NCI-H226 (cell line): ENCODE measurements at regions not wholly inside any gene's neighbourhood (a gene's known extent, or its start where the extent isn't known, plus 50 kb on each side); places are given as distances from the start of the nearest gene placed in this dataset.

Experiments
- DNase-seq: peaks from one replicate; pipeline ENCODE4 v3.0.0-alpha.2; 2015

DNA sequence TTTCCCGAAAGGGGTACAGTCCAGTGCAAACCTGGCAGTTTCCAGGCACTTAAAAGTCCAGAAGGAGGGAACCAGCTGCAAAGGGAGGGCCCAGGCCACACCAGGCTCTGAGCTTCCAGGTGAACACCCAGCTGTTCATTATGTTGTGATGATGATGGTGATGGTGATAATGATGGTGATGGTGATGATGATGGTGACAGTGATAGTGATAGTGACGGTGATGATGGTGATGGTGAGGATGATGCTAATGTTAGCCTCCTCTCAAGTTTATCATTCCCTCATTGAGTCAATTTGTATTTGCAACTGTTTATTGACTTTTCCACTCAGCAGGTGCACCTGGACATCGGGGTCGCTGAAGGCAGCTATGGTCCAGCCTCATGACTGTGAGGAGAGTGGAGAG lies 199.4 kb upstream of the ID2 start:
- DNase-seq: no peak

DNA sequence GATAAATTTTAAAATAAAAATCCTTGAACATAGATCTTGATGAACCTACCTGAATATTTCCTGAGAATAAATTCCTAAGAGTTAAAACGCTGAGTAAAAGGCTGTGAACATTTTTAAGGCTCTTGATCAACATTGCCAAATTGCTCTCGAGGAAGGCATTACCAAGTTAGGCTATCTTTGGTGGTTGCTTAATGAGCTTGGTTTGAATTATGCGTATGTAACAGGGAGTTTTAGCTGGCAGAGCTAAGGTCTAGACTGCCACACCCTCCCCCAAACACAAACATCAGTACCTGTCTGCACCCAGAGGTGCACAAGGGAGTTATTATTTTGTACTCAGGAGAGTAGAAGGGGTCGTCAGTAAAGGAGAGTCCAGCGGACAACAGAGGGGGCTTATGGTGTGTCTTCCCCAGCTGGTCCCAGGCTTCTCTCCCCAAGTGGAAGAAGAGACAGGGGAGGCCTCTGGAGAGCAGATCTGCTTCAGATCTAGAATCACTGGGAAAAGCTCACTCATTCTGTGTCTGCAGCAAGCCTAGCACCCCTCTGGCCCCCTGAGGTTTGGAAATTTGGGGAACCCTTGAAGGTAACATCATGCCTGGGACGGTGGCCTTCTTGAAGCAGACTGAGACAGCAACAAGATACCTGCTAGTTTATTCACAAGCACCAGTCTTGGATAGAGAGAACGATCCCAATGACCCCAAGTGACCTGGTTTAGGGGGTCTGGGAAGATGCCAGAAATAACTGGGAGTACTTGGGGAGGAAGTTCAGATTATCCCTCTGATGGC lies 197.2 kb upstream of the ID2 start:
- DNase-seq: no peak

GRCh38 chr2:8485736-8486135 lies 196.1 kb upstream of the ID2 start:
- DNase-seq: no peak

DNA sequence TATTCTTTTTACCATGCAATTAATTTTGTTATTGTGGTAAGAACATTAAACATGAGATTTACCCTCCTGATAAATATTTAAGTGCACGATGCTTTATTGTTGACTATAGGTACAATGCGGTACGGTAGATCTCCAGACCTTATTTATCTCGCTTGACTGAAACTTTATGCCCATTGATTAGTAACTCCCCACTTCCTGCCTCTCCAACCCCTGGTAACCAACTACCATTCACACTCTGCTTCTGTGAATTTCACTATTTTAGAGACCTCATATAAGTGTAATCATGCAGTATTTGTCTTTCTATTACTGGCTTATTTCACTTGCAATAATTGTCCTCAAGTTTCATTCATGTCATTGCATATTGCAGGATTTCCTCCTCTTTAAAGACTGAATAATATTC lies 195.7 kb upstream of the ID2 start:
- DNase-seq: no peak

GRCh38 chr2:8487461-8487932 lies 194.4 kb upstream of the ID2 start:
- DNase-seq: no peak

DNA sequence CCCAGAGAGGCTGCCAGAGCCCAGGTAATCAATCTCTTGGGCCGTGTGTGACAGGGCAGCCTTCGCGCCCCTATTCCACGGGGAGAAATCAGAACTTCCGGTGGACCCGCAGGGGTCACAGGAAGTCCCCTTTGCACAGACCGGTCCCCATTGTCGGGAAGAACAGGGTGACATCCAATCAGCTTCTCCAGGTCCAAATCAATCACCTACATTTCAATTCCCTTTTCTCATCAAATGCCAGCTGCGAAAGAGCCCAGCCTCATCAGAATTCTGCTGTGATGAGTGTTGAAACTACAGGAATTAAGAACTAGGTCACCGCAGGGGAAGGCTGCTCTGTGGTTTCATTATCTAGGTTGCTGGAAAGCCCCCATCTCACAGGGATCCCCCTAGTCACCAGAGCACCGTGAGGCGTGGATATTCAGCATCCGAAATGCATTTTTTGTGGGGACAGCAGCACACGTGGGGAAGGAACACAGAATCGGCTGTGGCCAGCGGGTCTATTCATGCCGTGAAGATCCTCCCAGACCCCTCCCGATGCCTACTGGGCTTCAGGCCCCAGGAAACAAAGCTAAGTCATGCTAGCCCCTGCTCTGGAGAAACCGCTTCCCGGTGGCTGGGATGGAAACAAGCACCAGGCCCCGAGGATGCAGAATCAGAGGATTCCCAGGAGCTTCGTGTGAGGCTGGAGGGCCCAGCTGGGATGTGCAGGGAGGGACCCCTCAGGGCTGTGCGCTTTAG lies 193.7 kb upstream of the ID2 start:
- DNase-seq: no peak

- DNase-seq: no peak
Measured at GRCh38 chr2:8489221-8489620, 192.6 kb upstream of the ID2 start.

DNA sequence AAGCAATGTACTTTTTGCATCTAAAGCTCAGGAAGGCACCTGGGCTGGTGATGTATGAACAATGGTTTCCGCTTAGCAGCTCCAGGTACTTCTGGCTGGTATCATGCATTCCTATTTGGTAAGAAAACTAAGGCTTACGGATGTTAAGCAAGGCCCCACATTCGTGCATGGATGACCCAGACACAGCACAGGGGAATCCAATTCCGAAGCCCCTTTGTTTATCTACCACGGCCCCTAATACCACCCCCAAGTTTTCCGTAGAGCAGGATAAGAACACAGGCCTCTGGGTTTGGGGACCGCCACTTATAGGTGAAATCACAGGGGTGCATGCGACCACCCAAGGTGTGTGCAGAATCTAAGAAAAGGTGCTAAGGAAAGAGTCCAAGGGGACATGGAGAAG lies 192.1 kb upstream of the ID2 start:
- DNase-seq: no peak

GRCh38 chr2:8490166-8490721 lies 191.6 kb upstream of the ID2 start:
- DNase-seq: no peak

DNA sequence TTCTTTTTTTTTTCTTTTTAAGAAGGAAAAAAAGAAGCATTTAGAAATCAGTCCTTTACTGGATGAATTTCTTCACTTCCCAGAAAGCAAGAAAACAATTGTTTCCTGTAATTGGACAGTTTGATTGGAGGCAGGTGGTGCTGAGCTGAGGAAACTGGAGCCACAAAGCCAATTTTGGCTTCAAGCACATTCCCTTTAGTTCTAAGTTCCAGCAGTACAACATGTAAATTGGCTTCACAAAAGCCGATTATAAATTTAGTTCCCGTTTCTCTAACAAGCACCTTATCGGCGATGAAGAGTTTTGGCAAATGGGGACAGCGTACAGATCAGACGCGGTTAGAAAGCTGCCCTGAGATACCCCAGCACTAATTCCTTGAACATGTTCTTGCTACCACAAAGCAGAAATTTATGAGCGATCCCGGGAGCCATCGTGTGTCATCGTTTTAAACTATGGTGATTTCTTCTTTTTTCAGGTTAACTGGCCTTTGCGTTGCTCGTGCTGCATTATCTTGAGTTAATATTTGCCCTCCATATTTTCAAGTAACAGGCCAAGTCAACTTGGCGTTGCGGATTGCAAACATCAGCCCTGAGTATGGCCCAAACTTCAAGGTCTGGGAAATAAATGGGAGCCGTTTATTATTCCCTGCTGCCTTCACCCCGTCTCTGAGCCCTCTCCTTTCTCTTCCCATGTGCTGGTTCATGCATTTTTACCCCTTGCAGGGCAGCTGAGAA lies 190.4 kb upstream of the ID2 start:
- DNase-seq: no peak

DNA sequence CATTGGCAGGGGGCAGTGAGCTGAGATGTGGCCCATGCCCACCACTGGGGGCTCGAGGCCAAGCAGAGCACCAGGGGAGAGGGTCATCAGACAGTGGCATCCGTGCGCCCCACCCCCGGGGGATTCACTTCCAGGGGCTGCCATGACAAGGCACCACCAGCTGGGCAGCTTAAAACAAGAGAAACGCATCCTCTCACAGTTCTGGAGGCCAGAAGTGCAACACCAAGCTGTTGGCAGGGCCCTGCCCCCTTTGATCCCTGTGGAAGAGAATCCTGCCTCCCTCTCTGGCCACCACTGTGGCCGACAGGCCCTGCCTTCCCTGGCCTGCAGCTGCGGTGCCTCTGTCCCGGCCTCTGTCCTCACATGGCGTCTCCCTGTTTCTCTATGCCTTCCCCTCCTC lies 187.7 kb upstream of the ID2 start:
- DNase-seq: no peak

GRCh38 chr2:8494589-8494988 lies 187.3 kb upstream of the ID2 start:
- DNase-seq: no peak

DNA sequence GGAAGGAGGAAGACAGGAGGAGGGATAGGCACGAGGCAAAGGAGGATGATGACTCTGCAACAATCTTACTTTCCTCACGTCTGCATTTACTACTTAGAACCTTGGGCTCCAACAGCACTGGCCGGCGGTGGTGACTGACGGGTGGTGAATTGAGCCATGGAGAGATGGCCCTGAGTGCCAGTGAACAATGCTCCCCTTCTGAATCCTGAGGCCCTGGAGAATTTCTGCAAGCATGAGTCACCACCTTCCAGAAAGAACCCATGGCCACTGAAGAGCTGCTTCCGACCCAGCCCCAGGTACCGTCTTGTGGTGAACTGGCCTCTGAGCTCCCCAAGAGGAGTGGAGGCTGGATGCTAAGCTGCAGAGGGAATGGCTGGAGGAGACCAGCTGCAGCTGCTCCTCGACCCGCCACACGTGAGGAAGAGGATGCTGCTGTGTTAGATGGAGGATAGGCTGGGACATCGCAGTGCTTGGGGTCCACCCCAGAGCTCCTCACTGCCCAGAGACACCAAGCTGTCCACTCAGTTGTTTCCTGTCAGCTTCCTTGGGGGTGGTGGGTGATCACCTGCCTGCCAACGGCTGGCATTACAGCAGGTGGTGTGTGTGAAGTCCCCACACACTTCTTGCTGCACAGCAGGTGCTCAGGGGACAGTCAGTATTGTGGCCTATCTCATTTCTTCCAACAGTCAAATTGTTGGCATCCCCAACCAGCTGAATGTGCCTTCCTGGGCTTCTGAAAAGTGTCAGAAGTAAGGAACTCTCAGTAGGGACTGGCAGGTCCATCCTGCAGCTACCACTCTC lies 186.5 kb upstream of the ID2 start:
- no peak for DNase-seq

- no peak for DNase-seq
Measured at GRCh38 chr2:8496079-8496478, 185.8 kb upstream of the ID2 start.

GRCh38 chr2:8496617-8497016 lies 185.2 kb upstream of the ID2 start:
- no peak for DNase-seq

GRCh38 chr2:8498994-8499393 lies 182.9 kb upstream of the ID2 start:
- DNase-seq: no peak

- no peak for DNase-seq
Measured at GRCh38 chr2:8500124-8501054, 181.5 kb upstream of the ID2 start.

DNA sequence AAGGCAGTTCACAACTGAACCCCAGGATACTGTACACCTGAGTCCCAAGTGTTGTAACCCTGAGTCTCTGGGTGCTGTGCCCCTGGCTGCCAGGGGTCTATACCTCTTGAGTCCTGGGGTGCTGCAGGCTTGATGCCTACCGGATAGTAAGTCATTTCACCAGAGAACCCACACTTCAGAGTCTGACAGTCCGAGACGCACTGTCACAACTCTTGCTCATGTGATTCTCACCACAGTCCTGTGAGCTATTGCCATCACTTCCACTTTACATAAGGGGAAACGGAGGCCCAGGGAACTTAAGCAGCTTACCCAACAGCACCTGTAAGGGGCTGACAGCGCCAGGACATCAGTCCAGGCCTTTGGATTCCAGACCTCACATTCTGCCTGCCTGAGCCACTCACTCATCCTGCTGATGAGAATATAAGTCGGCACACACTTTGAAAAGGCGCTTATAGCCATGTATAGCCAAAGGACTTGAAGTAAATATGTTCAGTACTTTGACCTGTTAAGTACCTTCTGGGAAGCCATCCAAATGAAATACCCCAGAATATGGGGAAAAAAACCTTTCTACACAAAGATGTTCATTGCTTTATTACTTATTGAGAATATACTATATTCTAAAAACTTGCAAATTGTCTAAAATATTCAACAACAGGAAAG lies 180.7 kb upstream of the ID2 start:
- DNase-seq: no peak

- DNase-seq: no peak
Measured at GRCh38 chr2:8502316-8502715, 179.5 kb upstream of the ID2 start.

- DNase-seq: no peak
Measured at GRCh38 chr2:8505311-8505920, 176.4 kb upstream of the ID2 start.
